ENCODE measurements at regions not wholly inside any gene's neighbourhood (a gene's known extent, or its start where the extent isn't known, plus 50 kb on each side); places are given as distances from the start of the nearest gene placed in this dataset.

- TF ChIP-seq EED (IDR thresholded peaks at IDR 0.05; ENCODE audit: low read depth) (no peak), CTCF (IDR thresholded peaks at IDR 0.05 in 2 of 3, conservative IDR thresholded peaks at IDR 0.05 in 1 of 3; ENCODE audit: control insufficient read depth in 2 of 3, extremely low read depth in 1 of 3, insufficient read depth in 1 of 3, low read depth in 3 of 3, low read length in 3 of 3) (no peak), EZH2 (IDR thresholded peaks at IDR 0.05; ENCODE audit: borderline replicate concordance, control insufficient read depth, low read depth, low read length) (no peak), POLR2A (IDR thresholded peaks at IDR 0.05; ENCODE audit: low read depth, low read length) (no peak)
Measured at GRCh38 chr2:118498943-118499342, 348.5 kb downstream of the EN1 start.

All from GM12878 (cell line).